GM12878 (cell line): ENCODE measurements at regions not wholly inside any gene's neighbourhood (a gene's known extent, or its start where the extent isn't known, plus 50 kb on each side); places are given as distances from the start of the nearest gene placed in this dataset.

Experiments
- ATAC-seq: fragments of 200-7000 bp; cut with Tn5 transposase; 3 replicates; pipeline ENCODE4 v1.9.1; 2020; ENCODE audit warnings: mild to moderate bottlenecking, moderate library complexity
- BruUV-seq: library from RNA; stranded (reverse); fragments of 400-500 nt; replicated peaks from 2 replicates; lab custom pipeline; 2021; lab: Mats Ljungman, UMichigan
- CTCF ChIA-PET: fragments of 300-600 bp; sonication (Branson Sonifier 250); formaldehyde crosslinking; extraction: SDS; loops from one replicate; lab custom pipeline; 2021; ENCODE audit warnings: inconsistent platforms; lab: Yijun Ruan, JAX
- POLR2A ChIA-PET: fragments of 350-600 bp; formaldehyde crosslinking; extraction: SDS; loops from one replicate; lab custom pipeline; 2021; ENCODE audit warnings: inconsistent platforms; lab: Charles Lee
- RAD21 ChIA-PET: fragments of 300-600 bp; sonication (Branson Sonifier 250); formaldehyde crosslinking; loops from one replicate; lab custom pipeline; 2023; ENCODE audit warnings: antibody characterized with exemption; ENCODE audit not compliant: unreplicated experiment; lab: Charles Lee
- SMC1A ChIA-PET: fragments of 300-600 bp; sonication (Branson Sonifier 250); formaldehyde crosslinking; loops from one replicate; lab custom pipeline; 2023; ENCODE audit not compliant: unreplicated experiment, uncharacterized antibody; lab: Charles Lee
- DNase-seq: peaks from one replicate; pipeline ENCODE4 v3.0.0-alpha.2; 2011; ENCODE audit warnings: low read depth, low spot score
- FAIRE-seq: peaks from 3 replicates; lab custom pipeline; 2011; peaks lifted over from hg19 to GRCh38; lab: Jason Lieb, UNC
- H2AFZ ChIP-seq: 2 replicates; pipeline ENCODE4 v1.6.0; 2011; ENCODE audit warnings: low read depth, low read length, control low read depth; ENCODE audit not compliant: control insufficient read depth
- H3K27ac ChIP-seq: 2 replicates; pipeline ENCODE4 v1.5.1; 2011; ENCODE audit warnings: control low read depth; ENCODE audit not compliant: control insufficient read depth, insufficient read depth
- H3K27me3 ChIP-seq, 2 experiments: replicated peaks in 1 of 2; 2 replicates each; pipeline versions ENCODE4 v1.6.0 to v1.6.1; 2011; ENCODE audit warnings: low read length in 1 of 2; ENCODE audit not compliant: control insufficient read depth in 2 of 2, insufficient read depth in 2 of 2
- H3K36me3 ChIP-seq, 2 experiments: 2 replicates each; pipeline ENCODE4 v1.5.1; 2011; ENCODE audit warnings: low read length in 1 of 2; ENCODE audit not compliant: control insufficient read depth in 2 of 2, insufficient read depth in 2 of 2
- H3K4me1 ChIP-seq: 2 replicates; pipeline ENCODE4 v1.6.1; 2011; ENCODE audit warnings: mild to moderate bottlenecking, low read length, moderate library complexity, mixed read lengths; ENCODE audit not compliant: control insufficient read depth, insufficient read depth
- H3K4me2 ChIP-seq: 2 replicates; pipeline ENCODE4 v1.6.0; 2011; ENCODE audit warnings: control low read depth; ENCODE audit not compliant: control insufficient read depth, insufficient read depth
- H3K4me3 ChIP-seq: fragments of 200-600 bp; sonication (generic); 2 replicates; pipeline ENCODE4 v1.5.1; 2016
- H3K79me2 ChIP-seq: 2 replicates; pipeline ENCODE4 v1.6.0; 2011; ENCODE audit warnings: low read length; ENCODE audit not compliant: control insufficient read depth, insufficient read depth
- H3K9ac ChIP-seq: 2 replicates; pipeline ENCODE4 v1.8.0; 2011; ENCODE audit warnings: low read length, control low read depth, mixed read lengths; ENCODE audit not compliant: control insufficient read depth, insufficient read depth
- H3K9me3 ChIP-seq: replicated peaks from 3 replicates; pipeline ENCODE4 v1.5.1; 2011; ENCODE audit warnings: mild to moderate bottlenecking, low read length; ENCODE audit not compliant: control insufficient read depth, insufficient read depth
- H4K20me1 ChIP-seq: 2 replicates; pipeline ENCODE4 v1.6.0; 2011; ENCODE audit not compliant: control insufficient read depth, insufficient read depth
- BMI1 ChIP-seq: fragments of 450-650 bp; IDR thresholded peaks from 2 replicates; pipeline ENCODE4 v1.6.1; 2016; ENCODE audit warnings: mild to moderate bottlenecking, moderate library complexity, borderline replicate concordance
- MEF2A ChIP-seq: IDR thresholded peaks from 2 replicates; pipeline ENCODE4 v1.6.1; 2011; ENCODE audit warnings: low read depth, mild to moderate bottlenecking, low read length, moderate library complexity; ENCODE audit not compliant: insufficient read depth
- NR2C2 ChIP-seq: IDR thresholded peaks from 2 replicates; pipeline ENCODE4 v1.6.1; 2011; ENCODE audit warnings: borderline replicate concordance, low read depth; ENCODE audit not compliant: control insufficient read depth, insufficient read length
- SKIL ChIP-seq: fragments of 450-650 bp; IDR thresholded peaks from 2 replicates; pipeline ENCODE4 v1.6.1; 2017; ENCODE audit warnings: mild to moderate bottlenecking, low read depth, inconsistent platforms; ENCODE audit not compliant: poor library complexity, severe bottlenecking
- SREBF2 ChIP-seq: IDR thresholded peaks from 2 replicates; pipeline ENCODE4 v1.6.1; 2012; ENCODE audit warnings: mild to moderate bottlenecking, low read length
- TCF3 ChIP-seq: IDR thresholded peaks from 2 replicates; pipeline ENCODE4 v1.6.1; 2012; ENCODE audit warnings: low read depth, mild to moderate bottlenecking, low read length, borderline replicate concordance; ENCODE audit not compliant: insufficient read depth
- WGBS: methylation state at CpG from one replicate; pipeline ENCODE4 v1.1.6; 2016; ENCODE audit warnings: low lambda C conversion rate; ENCODE audit not compliant: insufficient replicate concordance, insufficient coverage; ENCODE audit errors: missing lambda C conversion rate; 5-methylcytosine and 5-hydroxymethylcytosine counted together
- in situ Hi-C: fragments of 300-500 bp; cut with MboI; formaldehyde crosslinking; loops from 9 replicates; pipeline ENCODE4 v1.14.3; 2018; ENCODE audit warnings: mixed read lengths
- intact Hi-C: fragments of 100-400 bp; cut with micrococcal nuclease; formaldehyde crosslinking; loops from one replicate; pipeline ENCODE4 v1.14.2; 2022; ENCODE audit not compliant: unreplicated experiment

GRCh38 chr14:61132336-61132735 is 148.8 kb downstream of the TMEM30B start (continued):
- no peak for TF ChIP-seq MEF2A

GRCh38 chr14:61130512-61131260 is 149.6 kb downstream of the SLC38A6 start:
- H3K4me1 ChIP-seq: peaks cover 3% of the 10 kb centered on the region
- ChIA-PET POLR2A (no interaction called here), SMC1A (no interaction called here), CTCF (no interaction called here), RAD21 (no interaction called here)
- H4K20me1 ChIP-seq: no peaks in the 10 kb centered on the region
- no peak for ATAC-seq
- intact Hi-C loops: no loop called here
- BruUV-seq: no TSS peak
- TF ChIP-seq SKIL (no peak), SREBF2 (no peak), BMI1 (no peak), NR2C2 (no peak), TCF3 (no peak)
- H3K9me3 ChIP-seq: no peaks in the 10 kb centered on the region
- in situ Hi-C loops: no loop called here
- H3K4me2 ChIP-seq: no peak overlapping the region
- H3K27ac ChIP-seq: no peak overlapping the region
- H3K4me3 ChIP-seq: no peak overlapping the region
- no peaks in the 10 kb centered on the region for H3K79me2 ChIP-seq
- H3K9ac ChIP-seq: no peak overlapping the region
- H3K36me3 ChIP-seq: no peaks in the 10 kb centered on the region
- no peak for DNase-seq
- no peak overlapping the region for H2AFZ ChIP-seq
- H3K27me3 ChIP-seq: no peaks in the 10 kb centered on the region
- FAIRE-seq: no peak
- 72% methylated on average over 10 of the region's 10 CpGs for WGBS
